ENCODE measurements at regions not wholly inside any gene's neighbourhood (a gene's known extent, or its start where the extent isn't known, plus 50 kb on each side); places are given as distances from the start of the nearest gene placed in this dataset.

DNA sequence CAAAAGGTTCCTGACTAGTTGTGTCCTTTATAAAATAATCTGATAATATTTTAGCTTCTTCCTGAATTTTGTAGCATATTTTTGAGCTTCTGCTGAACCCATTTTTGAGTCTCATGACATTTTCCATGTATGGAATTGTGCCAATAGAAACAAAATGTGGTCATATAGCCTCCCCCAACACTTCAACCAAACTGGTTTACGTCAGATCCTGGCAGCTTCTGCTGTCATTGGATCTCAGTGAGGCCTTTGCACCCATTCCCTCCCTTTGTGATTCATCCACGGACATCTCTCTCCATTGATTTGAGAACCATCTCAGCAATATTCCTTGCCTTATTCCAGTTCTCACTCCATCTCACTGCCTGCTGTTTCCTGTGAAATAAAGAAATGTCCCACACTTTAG lies 128.0 kb downstream of the GPCPD1 start:
- TF ChIP-seq, protein P1, sequence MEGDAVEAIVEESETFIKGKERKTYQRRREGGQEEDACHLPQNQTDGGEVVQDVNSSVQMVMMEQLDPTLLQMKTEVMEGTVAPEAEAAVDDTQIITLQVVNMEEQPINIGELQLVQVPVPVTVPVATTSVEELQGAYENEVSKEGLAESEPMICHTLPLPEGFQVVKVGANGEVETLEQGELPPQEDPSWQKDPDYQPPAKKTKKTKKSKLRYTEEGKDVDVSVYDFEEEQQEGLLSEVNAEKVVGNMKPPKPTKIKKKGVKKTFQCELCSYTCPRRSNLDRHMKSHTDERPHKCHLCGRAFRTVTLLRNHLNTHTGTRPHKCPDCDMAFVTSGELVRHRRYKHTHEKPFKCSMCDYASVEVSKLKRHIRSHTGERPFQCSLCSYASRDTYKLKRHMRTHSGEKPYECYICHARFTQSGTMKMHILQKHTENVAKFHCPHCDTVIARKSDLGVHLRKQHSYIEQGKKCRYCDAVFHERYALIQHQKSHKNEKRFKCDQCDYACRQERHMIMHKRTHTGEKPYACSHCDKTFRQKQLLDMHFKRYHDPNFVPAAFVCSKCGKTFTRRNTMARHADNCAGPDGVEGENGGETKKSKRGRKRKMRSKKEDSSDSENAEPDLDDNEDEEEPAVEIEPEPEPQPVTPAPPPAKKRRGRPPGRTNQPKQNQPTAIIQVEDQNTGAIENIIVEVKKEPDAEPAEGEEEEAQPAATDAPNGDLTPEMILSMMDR (IDR thresholded peaks at IDR 0.05) = no peak
- no peak for TF ChIP-seq EZH2 (IDR thresholded peaks at IDR 0.05; ENCODE audit: borderline replicate concordance, insufficient read depth, low read depth, low read length, poor library complexity, severe bottlenecking)
